Astrocyte (in vitro differentiated cells and primary cell): ENCODE measurements at regions not wholly inside any gene's neighbourhood (a gene's known extent, or its start where the extent isn't known, plus 50 kb on each side); places are given as distances from the start of the nearest gene placed in this dataset.

Experiments
- CTCF ChIP-seq: IDR thresholded peaks from 2 replicates; pipeline ENCODE4 v1.5.1; 2011; ENCODE audit warnings: low read depth, mild to moderate bottlenecking, inconsistent platforms, low read length, moderate library complexity; ENCODE audit not compliant: insufficient read depth
- EZH2 ChIP-seq: IDR thresholded peaks from 2 replicates; pipeline ENCODE4 v1.6.1; 2012; ENCODE audit warnings: mild to moderate bottlenecking, low read length, inconsistent platforms; ENCODE audit not compliant: insufficient read depth

- TF ChIP-seq CTCF, result no peak
- TF ChIP-seq EZH2, result no peak
Measured at GRCh38 chr1:234538930-234539649, 60.1 kb upstream of the TARBP1 start.
